GM21360 (cell line): ENCODE measurements at regions not wholly inside any gene's neighbourhood (a gene's known extent, or its start where the extent isn't known, plus 50 kb on each side); places are given as distances from the start of the nearest gene placed in this dataset.
A peak's percentile ranks its signal among the peaks of the same experiment; 100 is the strongest.

Experiments used
- ATAC-seq: cut with Tn5 transposase; IDR thresholded peaks from one replicate; pipeline ENCODE4 v1.9.1; 2021; ENCODE audit warnings: mild to moderate bottlenecking, moderate library complexity; ENCODE audit not compliant: unreplicated experiment

GRCh38 chr12:68447797-68448260, 115.7 kb upstream of the MDM1 start:
- no peak for ATAC-seq

GRCh38 chr12:68449196-68449595, 117.0 kb upstream of the MDM1 start:
- no peak for ATAC-seq

- no peak for ATAC-seq
Observed at GRCh38 chr12:68450947-68451260, 118.7 kb upstream of the MDM1 start.

GRCh38 chr12:68451261-68452077, 119.3 kb upstream of the MDM1 start:
- peak; percentile 64 for ATAC-seq

- ATAC-seq: no peak
Observed at GRCh38 chr12:68452078-68452715, 120.0 kb upstream of the MDM1 start.

GRCh38 chr12:68453278-68453677, 121.1 kb upstream of the MDM1 start:
- no peak for ATAC-seq

GRCh38 chr12:68453876-68454275, 121.7 kb upstream of the MDM1 start:
- ATAC-seq: no peak

- ATAC-seq: no peak
Observed at GRCh38 chr12:68454892-68455291, 122.7 kb upstream of the MDM1 start.

- no peak for ATAC-seq
Observed at GRCh38 chr12:68455691-68456345, 123.7 kb upstream of the MDM1 start.

- ATAC-seq: no peak
Observed at GRCh38 chr12:68458866-68459265, 126.7 kb upstream of the MDM1 start.

- ATAC-seq: no peak
Observed at GRCh38 chr12:68460236-68460635, 128.1 kb upstream of the MDM1 start.

- no peak for ATAC-seq
Observed at GRCh38 chr12:68461645-68462044, 129.5 kb upstream of the MDM1 start.

GRCh38 chr12:68462803-68463202, 130.6 kb upstream of the MDM1 start:
- ATAC-seq: no peak

- ATAC-seq: no peak
Observed at GRCh38 chr12:68465227-68465626, 133.1 kb upstream of the MDM1 start.

- ATAC-seq: no peak
Observed at GRCh38 chr12:68467514-68467913, 135.4 kb upstream of the MDM1 start.

- ATAC-seq: no peak
Observed at GRCh38 chr12:68468036-68468435, 135.9 kb upstream of the MDM1 start.

GRCh38 chr12:68469113-68469512, 137.0 kb upstream of the MDM1 start:
- no peak for ATAC-seq

GRCh38 chr12:68470664-68471328, 138.6 kb upstream of the MDM1 start:
- no peak for ATAC-seq

- no peak for ATAC-seq
Observed at GRCh38 chr12:68474467-68475204, 136.1 kb upstream of the RAP1B start.

GRCh38 chr12:68476794-68477193, 133.9 kb upstream of the RAP1B start:
- ATAC-seq: no peak

- no peak for ATAC-seq
Observed at GRCh38 chr12:68477261-68477772, 133.4 kb upstream of the RAP1B start.
